OCI-LY1 (cell line): ENCODE measurements at regions not wholly inside any gene's neighbourhood (a gene's known extent, or its start where the extent isn't known, plus 50 kb on each side); places are given as distances from the start of the nearest gene placed in this dataset.

Source experiments
- H2AFZ ChIP-seq: fragments of 200-600 bp; sonication (generic), shearing (Covaris generic); 2 replicates; pipeline ENCODE4 v1.6.0; 2014; ENCODE audit warnings: antibody characterized with exemption, mild to moderate bottlenecking, low read length
- H3F3A ChIP-seq: fragments of 200-600 bp; sonication (generic), shearing (Covaris generic); 2 replicates; pipeline ENCODE4 v1.6.0; 2014; ENCODE audit warnings: mild to moderate bottlenecking, antibody characterized with exemption, low read length, moderate library complexity; ENCODE audit not compliant: insufficient read depth
- H3K27ac ChIP-seq: fragments of 200-600 bp; sonication (generic); 2 replicates; pipeline ENCODE4 v1.5.1; 2014; ENCODE audit warnings: low read length, mixed run types, mild to moderate bottlenecking, low read depth; ENCODE audit not compliant: poor library complexity, severe bottlenecking
- H3K27me3 ChIP-seq: fragments of 200-600 bp; sonication (generic); 2 replicates; pipeline ENCODE4 v1.6.0; 2014; ENCODE audit warnings: antibody characterized with exemption, mild to moderate bottlenecking, low read length, moderate library complexity; ENCODE audit not compliant: insufficient read depth
- H3K36me3 ChIP-seq: fragments of 200-600 bp; sonication (generic); 2 replicates; pipeline ENCODE4 v1.6.1; 2014; ENCODE audit warnings: mild to moderate bottlenecking, antibody characterized with exemption, low read length, moderate library complexity, mixed read lengths; ENCODE audit not compliant: insufficient read depth
- H3K4me1 ChIP-seq: fragments of 200-600 bp; sonication (generic); 2 replicates; pipeline ENCODE4 v1.5.1; 2014; ENCODE audit warnings: mild to moderate bottlenecking, low read length, moderate library complexity; ENCODE audit not compliant: insufficient read depth, severe bottlenecking
- H3K4me2 ChIP-seq: fragments of 200-600 bp; sonication (generic), shearing (Covaris generic); 2 replicates; pipeline ENCODE4 v1.6.1; 2014; ENCODE audit warnings: low read length
- H3K4me3 ChIP-seq: fragments of 200-600 bp; sonication (generic); 2 replicates; pipeline ENCODE4 v1.5.1; 2014; ENCODE audit warnings: low read length, low read depth, mild to moderate bottlenecking, mixed read lengths; ENCODE audit not compliant: poor library complexity, severe bottlenecking
- H3K79me2 ChIP-seq: fragments of 200-600 bp; shearing (Covaris generic); 2 replicates; pipeline ENCODE4 v1.6.1; 2016; ENCODE audit warnings: mixed run types, low read length, mixed read lengths; ENCODE audit not compliant: insufficient read depth
- H3K9ac ChIP-seq: fragments of 200-600 bp; sonication (generic), shearing (Covaris generic); 2 replicates; pipeline ENCODE4 v1.6.1; 2014; ENCODE audit warnings: mild to moderate bottlenecking, low read length, mixed read lengths
- H3K9me2 ChIP-seq: fragments of 200-600 bp; sonication (generic), shearing (Covaris generic); 2 replicates; pipeline ENCODE4 v1.6.1; 2014; ENCODE audit warnings: low read depth, mild to moderate bottlenecking, low read length, mixed read lengths
- H3K9me3 ChIP-seq: fragments of 200-600 bp; shearing (Covaris generic); 2 replicates; pipeline ENCODE4 v1.6.1; 2014; ENCODE audit warnings: low read length, mixed read lengths
- H4K20me1 ChIP-seq: fragments of 200-600 bp; sonication (generic), shearing (Covaris generic); 2 replicates; pipeline ENCODE4 v1.6.0; 2016; ENCODE audit warnings: mild to moderate bottlenecking, low read length; ENCODE audit not compliant: insufficient read depth
- EZH2 ChIP-seq: fragments of 200-600 bp; sonication (generic), shearing (Covaris generic); IDR thresholded peaks from 2 replicates; pipeline ENCODE4 v1.8.0; 2017; ENCODE audit warnings: borderline replicate concordance, mixed run types, mild to moderate bottlenecking, antibody characterized with exemption, low read length, moderate library complexity, mixed read lengths
- TF ChIP-seq, protein P1 (sequence below): fragments of 200-600 bp; sonication (generic), shearing (Covaris generic); IDR thresholded peaks from 2 replicates; pipeline ENCODE4 v1.5.1; 2017; ENCODE audit warnings: mild to moderate bottlenecking, antibody characterized with exemption, low read length, moderate library complexity, mixed read lengths

DNA sequence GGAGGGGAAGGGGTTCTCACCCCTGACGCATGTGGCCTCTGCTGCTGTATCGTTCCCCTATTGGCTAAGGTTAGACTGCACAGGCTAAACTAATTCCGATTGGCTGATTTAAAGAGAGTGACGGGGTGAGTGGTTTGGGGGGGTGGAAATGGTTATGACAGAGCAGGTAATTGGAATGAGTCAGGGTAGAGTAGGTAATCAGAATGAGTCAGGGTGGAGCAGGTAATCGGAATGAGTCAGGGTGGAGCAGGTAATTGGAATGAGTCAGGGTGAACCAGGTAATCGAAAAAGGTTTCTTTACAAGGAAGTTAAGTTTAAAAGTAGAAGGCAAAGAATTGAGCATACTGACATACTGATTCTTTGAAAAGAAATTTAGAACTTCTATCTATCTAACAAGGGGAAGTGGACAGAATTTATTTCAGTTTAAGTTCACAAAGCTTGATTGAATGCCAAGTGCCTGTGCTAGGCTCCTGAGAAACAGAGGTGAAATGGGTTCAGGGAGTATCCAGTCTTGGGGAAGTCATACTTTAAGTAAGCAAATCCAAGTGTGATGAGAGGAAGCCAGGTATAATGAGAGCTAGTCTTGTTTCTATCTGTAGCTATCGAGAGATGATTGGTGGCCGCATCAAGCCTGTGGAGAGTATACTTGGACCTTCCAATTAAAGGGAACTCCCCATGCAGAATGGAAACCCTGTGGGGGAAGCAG lies 58.0 kb downstream of the C11orf91 start:
- H2AFZ ChIP-seq: no peak overlapping the region
- no peaks in the 10 kb centered on the region for H3K36me3 ChIP-seq

DNA sequence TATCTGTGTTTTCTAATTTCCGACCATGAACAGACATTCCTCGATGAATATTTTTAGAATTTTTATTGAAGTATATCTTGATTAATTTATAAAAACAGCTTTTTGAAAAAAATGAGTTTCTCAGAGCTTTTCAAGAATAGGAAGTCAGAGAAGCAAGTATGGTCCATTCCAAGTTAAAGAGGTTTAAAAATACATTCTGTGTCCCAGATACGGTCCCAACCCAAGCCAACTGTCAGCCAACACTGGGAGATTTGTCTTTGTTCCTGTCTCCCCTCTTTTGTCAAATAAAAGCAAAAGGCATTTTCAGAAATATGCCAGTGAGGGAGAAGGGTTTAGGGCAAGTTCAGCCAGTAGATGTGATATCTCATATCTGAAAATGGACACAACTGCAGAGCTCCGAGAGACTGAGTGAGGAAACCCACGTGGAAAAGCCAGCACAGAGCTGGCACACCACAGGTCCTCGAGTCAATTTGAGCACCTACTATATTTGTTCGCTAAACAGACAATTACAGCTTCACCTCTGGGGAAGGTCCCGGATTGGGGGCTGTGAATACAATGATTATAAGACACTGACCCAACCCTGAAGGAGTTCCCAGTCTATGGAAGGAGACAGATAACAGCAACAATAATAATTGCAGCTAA lies 59.8 kb downstream of the C11orf91 start:
- Histone ChIP-seq H4K20me1 (no peaks in the 10 kb centered on the region), H3K4me1 (no peaks in the 10 kb centered on the region), H3K9ac (no peak overlapping the region), H3K4me2 (no peak overlapping the region), H3F3A (no peaks in the 10 kb centered on the region), H2AFZ (no peak overlapping the region), H3K27me3 (no peaks in the 10 kb centered on the region), H3K4me3 (no peak overlapping the region), H3K36me3 (no peaks in the 10 kb centered on the region), H3K27ac (no peak overlapping the region), H3K9me3 (peaks cover 5% of the 10 kb centered on the region; the same call in 1 of the 2 replicates), H3K79me2 (no peaks in the 10 kb centered on the region), H3K9me2 (no peaks in the 10 kb centered on the region)
- no peak for TF ChIP-seq EZH2
- TF ChIP-seq, protein P1, sequence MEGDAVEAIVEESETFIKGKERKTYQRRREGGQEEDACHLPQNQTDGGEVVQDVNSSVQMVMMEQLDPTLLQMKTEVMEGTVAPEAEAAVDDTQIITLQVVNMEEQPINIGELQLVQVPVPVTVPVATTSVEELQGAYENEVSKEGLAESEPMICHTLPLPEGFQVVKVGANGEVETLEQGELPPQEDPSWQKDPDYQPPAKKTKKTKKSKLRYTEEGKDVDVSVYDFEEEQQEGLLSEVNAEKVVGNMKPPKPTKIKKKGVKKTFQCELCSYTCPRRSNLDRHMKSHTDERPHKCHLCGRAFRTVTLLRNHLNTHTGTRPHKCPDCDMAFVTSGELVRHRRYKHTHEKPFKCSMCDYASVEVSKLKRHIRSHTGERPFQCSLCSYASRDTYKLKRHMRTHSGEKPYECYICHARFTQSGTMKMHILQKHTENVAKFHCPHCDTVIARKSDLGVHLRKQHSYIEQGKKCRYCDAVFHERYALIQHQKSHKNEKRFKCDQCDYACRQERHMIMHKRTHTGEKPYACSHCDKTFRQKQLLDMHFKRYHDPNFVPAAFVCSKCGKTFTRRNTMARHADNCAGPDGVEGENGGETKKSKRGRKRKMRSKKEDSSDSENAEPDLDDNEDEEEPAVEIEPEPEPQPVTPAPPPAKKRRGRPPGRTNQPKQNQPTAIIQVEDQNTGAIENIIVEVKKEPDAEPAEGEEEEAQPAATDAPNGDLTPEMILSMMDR: no peak

More for the DNA sequence above, 58.0 kb downstream of the C11orf91 start:
- Histone ChIP-seq H3K27ac (no peak overlapping the region), H3K9me2 (no peaks in the 10 kb centered on the region), H3K4me3 (no peak overlapping the region), H3K4me2 (no peak overlapping the region), H3K27me3 (no peaks in the 10 kb centered on the region), H3F3A (no peaks in the 10 kb centered on the region), H4K20me1 (no peaks in the 10 kb centered on the region), H3K9me3 (peaks cover 5% of the 10 kb centered on the region; the same call in 1 of the 2 replicates), H3K4me1 (no peaks in the 10 kb centered on the region), H3K9ac (no peak overlapping the region), H3K79me2 (no peaks in the 10 kb centered on the region)
- no peak for TF ChIP-seq EZH2
- TF ChIP-seq, protein P1: no peak

DNA sequence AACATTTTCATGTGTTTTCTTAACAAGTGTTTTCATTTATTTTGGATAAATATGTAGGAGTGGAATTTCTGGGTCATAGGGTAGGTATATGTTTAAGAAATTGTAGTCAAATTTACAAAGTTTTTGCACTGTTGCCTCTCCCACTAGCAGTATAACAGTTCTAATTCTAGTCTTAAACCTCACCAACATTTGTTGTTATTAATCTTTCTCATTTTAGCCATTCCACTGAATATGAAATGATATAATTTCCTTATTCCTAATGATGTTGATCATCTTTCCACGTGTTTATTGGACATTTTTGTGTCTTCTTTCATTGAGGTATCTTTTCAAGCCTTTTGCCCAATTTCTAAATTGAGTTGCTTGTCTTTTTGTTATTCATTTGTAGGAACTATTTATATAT lies 62.0 kb downstream of the C11orf91 start:
- H3K27ac ChIP-seq: no peak overlapping the region
- H3K79me2 ChIP-seq: no peaks in the 10 kb centered on the region
- TF ChIP-seq, protein P1: no peak
- TF ChIP-seq EZH2: no peak

More for the DNA sequence above, 62.0 kb downstream of the C11orf91 start:
- Histone ChIP-seq H3K4me3 (no peak overlapping the region), H3K9me2 (no peaks in the 10 kb centered on the region), H3K9ac (no peak overlapping the region), H3K36me3 (no peaks in the 10 kb centered on the region), H3F3A (no peaks in the 10 kb centered on the region), H4K20me1 (no peaks in the 10 kb centered on the region), H3K27me3 (no peaks in the 10 kb centered on the region), H3K4me1 (no peaks in the 10 kb centered on the region), H3K4me2 (no peak overlapping the region), H3K9me3 (peaks cover 5% of the 10 kb centered on the region; the same call in 1 of the 2 replicates), H2AFZ (no peak overlapping the region)
